ENCODE measurements at regions not wholly inside any gene's neighbourhood (a gene's known extent, or its start where the extent isn't known, plus 50 kb on each side); places are given as distances from the start of the nearest gene placed in this dataset.

GRCh38 chr12:108410689-108411088 lies 71.6 kb upstream of the CMKLR1 start (continued):
- TF ChIP-seq, protein P1, sequence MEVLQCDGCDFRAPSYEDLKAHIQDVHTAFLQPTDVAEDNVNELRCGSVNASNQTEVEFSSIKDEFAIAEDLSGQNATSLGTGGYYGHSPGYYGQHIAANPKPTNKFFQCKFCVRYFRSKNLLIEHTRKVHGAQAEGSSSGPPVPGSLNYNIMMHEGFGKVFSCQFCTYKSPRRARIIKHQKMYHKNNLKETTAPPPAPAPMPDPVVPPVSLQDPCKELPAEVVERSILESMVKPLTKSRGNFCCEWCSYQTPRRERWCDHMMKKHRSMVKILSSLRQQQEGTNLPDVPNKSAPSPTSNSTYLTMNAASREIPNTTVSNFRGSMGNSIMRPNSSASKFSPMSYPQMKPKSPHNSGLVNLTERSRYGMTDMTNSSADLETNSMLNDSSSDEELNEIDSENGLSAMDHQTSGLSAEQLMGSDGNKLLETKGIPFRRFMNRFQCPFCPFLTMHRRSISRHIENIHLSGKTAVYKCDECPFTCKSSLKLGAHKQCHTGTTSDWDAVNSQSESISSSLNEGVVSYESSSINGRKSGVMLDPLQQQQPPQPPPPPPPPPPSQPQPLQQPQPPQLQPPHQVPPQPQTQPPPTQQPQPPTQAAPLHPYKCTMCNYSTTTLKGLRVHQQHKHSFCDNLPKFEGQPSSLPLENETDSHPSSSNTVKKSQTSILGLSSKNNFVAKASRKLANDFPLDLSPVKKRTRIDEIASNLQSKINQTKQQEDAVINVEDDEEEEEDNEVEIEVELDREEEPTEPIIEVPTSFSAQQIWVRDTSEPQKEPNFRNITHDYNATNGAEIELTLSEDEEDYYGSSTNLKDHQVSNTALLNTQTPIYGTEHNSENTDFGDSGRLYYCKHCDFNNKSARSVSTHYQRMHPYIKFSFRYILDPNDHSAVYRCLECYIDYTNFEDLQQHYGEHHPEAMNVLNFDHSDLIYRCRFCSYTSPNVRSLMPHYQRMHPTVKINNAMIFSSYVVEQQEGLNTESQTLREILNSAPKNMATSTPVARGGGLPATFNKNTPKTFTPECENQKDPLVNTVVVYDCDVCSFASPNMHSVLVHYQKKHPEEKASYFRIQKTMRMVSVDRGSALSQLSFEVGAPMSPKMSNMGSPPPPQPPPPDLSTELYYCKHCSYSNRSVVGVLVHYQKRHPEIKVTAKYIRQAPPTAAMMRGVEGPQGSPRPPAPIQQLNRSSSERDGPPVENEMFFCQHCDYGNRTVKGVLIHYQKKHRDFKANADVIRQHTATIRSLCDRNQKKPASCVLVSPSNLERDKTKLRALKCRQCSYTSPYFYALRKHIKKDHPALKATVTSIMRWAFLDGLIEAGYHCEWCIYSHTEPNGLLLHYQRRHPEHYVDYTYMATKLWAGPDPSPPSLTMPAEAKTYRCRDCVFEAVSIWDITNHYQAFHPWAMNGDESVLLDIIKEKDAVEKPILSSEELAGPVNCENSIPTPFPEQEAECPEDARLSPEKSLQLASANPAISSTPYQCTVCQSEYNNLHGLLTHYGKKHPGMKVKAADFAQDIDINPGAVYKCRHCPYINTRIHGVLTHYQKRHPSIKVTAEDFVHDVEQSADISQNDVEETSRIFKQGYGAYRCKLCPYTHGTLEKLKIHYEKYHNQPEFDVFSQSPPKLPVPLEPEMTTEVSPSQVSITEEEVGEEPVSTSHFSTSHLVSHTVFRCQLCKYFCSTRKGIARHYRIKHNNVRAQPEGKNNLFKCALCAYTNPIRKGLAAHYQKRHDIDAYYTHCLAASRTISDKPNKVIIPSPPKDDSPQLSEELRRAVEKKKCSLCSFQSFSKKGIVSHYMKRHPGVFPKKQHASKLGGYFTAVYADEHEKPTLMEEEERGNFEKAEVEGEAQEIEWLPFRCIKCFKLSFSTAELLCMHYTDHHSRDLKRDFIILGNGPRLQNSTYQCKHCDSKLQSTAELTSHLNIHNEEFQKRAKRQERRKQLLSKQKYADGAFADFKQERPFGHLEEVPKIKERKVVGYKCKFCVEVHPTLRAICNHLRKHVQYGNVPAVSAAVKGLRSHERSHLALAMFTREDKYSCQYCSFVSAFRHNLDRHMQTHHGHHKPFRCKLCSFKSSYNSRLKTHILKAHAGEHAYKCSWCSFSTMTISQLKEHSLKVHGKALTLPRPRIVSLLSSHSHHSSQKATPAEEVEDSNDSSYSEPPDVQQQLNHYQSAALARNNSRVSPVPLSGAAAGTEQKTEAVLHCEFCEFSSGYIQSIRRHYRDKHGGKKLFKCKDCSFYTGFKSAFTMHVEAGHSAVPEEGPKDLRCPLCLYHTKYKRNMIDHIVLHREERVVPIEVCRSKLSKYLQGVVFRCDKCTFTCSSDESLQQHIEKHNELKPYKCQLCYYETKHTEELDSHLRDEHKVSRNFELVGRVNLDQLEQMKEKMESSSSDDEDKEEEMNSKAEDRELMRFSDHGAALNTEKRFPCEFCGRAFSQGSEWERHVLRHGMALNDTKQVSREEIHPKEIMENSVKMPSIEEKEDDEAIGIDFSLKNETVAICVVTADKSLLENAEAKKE (CRISPR knock-in tag; IDR thresholded peaks at IDR 0.05), result no peak
- TF ChIP-seq EZH2phosphoT487 (IDR thresholded peaks at IDR 0.05; ENCODE audit: unreplicated experiment) (no peak), NANOG (IDR thresholded peaks at IDR 0.05; ENCODE audit: borderline replicate concordance) (no peak), CTCF (conservative IDR thresholded peaks at IDR 0.05; ENCODE audit: low read depth in 2 of 2) (no peak), CREB1 (CRISPR knock-in tag; IDR thresholded peaks at IDR 0.05; ENCODE audit: low read depth) (no peak)

DNA sequence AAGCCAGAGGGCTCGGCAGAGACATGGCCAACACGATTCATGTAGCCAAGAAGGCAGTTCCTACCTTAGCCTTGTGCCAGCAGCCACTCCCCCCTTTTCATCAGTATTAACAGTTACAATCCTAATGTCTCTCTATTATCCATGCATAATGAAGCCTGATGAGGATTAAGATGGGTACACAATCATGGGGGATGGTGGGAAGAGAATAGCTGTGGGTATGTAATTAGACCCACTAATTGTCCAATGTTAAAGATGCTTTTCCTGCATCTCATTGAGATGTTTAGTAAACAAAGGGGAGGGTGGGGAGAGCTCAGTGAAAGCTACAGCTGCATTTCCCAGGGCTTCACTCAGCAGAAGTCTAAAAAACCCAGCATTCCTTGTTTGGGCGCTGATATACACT lies 70.4 kb upstream of the CMKLR1 start:
- Mint-ChIP-seq H3K9me3 (peaks cover 10% of the 10 kb centered on the region), H3K4me1 (peaks cover 14% of the 10 kb centered on the region), H3K36me3 (ENCODE audit: low read depth) (peaks cover 7% of the 10 kb centered on the region; the same call in 2 of the 3 replicates), H3K27ac (no peak overlapping the region), H3K4me3 (no peak overlapping the region), H3K27me3 (ENCODE audit: insufficient read depth, low read depth, poor library complexity) (no peaks in the 10 kb centered on the region)
- Histone ChIP-seq H3K27ac (ENCODE audit: low read depth) (no peak overlapping the region), H3K4me1 (ENCODE audit: insufficient read depth) (peaks cover 13% of the 10 kb centered on the region), H3K9me2 (ENCODE audit: insufficient read depth) (peaks cover 9% of the 10 kb centered on the region; the same call in 1 of the 2 replicates), H3K79me2 (replicated peaks; ENCODE audit: insufficient read depth) (no peaks in the 10 kb centered on the region), H3K4me2 (no peak overlapping the region), H3K36me3 (ENCODE audit: insufficient read depth) (no peaks in the 10 kb centered on the region), H3K27me3 (ENCODE audit: insufficient read depth) (no peaks in the 10 kb centered on the region), H3F3A (replicated peaks; ENCODE audit: low read depth) (no peaks in the 10 kb centered on the region), H4K20me1 (replicated peaks; ENCODE audit: insufficient read depth) (no peaks in the 10 kb centered on the region), H3K4me3 (no peak overlapping the region), H2AFZ (peak overlapping the region; percentile 63; the same call in 1 of the 2 replicates)
- ATAC-seq, result no peak
- no peak for DNase-seq (ENCODE audit: low spot score)
- TF ChIP-seq EZH2 (IDR thresholded peaks at IDR 0.05; ENCODE audit: low read depth, unreplicated experiment) (no peak), CREB1 (CRISPR knock-in tag; IDR thresholded peaks at IDR 0.05; ENCODE audit: low read depth) (no peak), JUNB (IDR thresholded peaks at IDR 0.05; ENCODE audit: unreplicated experiment) (no peak), CTCF (conservative IDR thresholded peaks at IDR 0.05; ENCODE audit: low read depth in 2 of 2) (no peak), STAT1 (IDR thresholded peaks at IDR 0.05; ENCODE audit: unreplicated experiment) (no peak)

Data from GM23338 (cell line).